NCI-H82 treated with DMSO at 0.1 percent for 48 hours (cell line): ENCODE measurements at regions not wholly inside any gene's neighbourhood (a gene's known extent, or its start where the extent isn't known, plus 50 kb on each side); places are given as distances from the start of the nearest gene placed in this dataset.
"Not testable (repeated sequence)": the region's sequence is repeated elsewhere in the genome, so short reads cannot be mapped to it uniquely, and the experiment has no call there.

Source experiments
- DNase-seq: peaks from one replicate; lab custom pipeline; 2025; ENCODE audit not compliant: unreplicated experiment; lab: John Stamatoyannopoulos, UW

- no peak for DNase-seq
These were observed 306.2 kb downstream of the IPMK start for GRCh38 chr10:57961487-57961886.

- DNase-seq = no peak
These were observed 307.3 kb downstream of the IPMK start for GRCh38 chr10:57960406-57960805.

GRCh38 chr10:57959318-57960006 lies 308.2 kb downstream of the IPMK start:
- no peak for DNase-seq

- DNase-seq = no peak
These were observed 312.6 kb downstream of the IPMK start for GRCh38 chr10:57955076-57955475.

- DNase-seq = no peak
These were observed 315.0 kb downstream of the IPMK start for GRCh38 chr10:57952741-57953140.

- DNase-seq = no peak
These were observed 317.2 kb downstream of the IPMK start for GRCh38 chr10:57950442-57950974.

- DNase-seq = no peak
These were observed 318.9 kb downstream of the IPMK start for GRCh38 chr10:57948796-57949195.

- DNase-seq = no peak
These were observed 320.9 kb downstream of the IPMK start for GRCh38 chr10:57946833-57947232.

GRCh38 chr10:57943701-57944100 lies 324.0 kb downstream of the IPMK start:
- no peak for DNase-seq

GRCh38 chr10:57925045-57925444 lies 342.6 kb downstream of the IPMK start:
- no peak for DNase-seq

GRCh38 chr10:57921140-57921539 lies 346.6 kb downstream of the IPMK start:
- DNase-seq = no peak

- no peak for DNase-seq
These were observed 347.8 kb downstream of the IPMK start for GRCh38 chr10:57919864-57920263.

GRCh38 chr10:57917019-57917418 lies 350.7 kb downstream of the IPMK start:
- peak; percentile 92 for DNase-seq

GRCh38 chr10:57905861-57906260 lies 361.8 kb downstream of the IPMK start:
- DNase-seq = peak; percentile 83

- DNase-seq = no peak
These were observed 362.7 kb downstream of the IPMK start for GRCh38 chr10:57905010-57905409.

GRCh38 chr10:57898231-57898630 lies 369.5 kb downstream of the IPMK start:
- DNase-seq = no peak

- no peak for DNase-seq
These were observed 370.1 kb downstream of the IPMK start for GRCh38 chr10:57897611-57898010.

- DNase-seq = no peak
These were observed 373.3 kb downstream of the IPMK start for GRCh38 chr10:57894361-57894760.

GRCh38 chr10:57891201-57892006 lies 376.3 kb downstream of the IPMK start:
- no peak for DNase-seq

GRCh38 chr10:57890691-57891090 lies 377.0 kb downstream of the IPMK start:
- no peak for DNase-seq

GRCh38 chr10:57885618-57885968 lies 382.1 kb downstream of the IPMK start:
- not testable (repeated sequence) for DNase-seq

- DNase-seq = no peak
These were observed 382.6 kb downstream of the IPMK start for GRCh38 chr10:57884965-57885617.
